SU-DHL-6 (cell line): ENCODE measurements at regions not wholly inside any gene's neighbourhood (a gene's known extent, or its start where the extent isn't known, plus 50 kb on each side); places are given as distances from the start of the nearest gene placed in this dataset.

ENCODE experiments used
- H2AFZ ChIP-seq: fragments of 200-600 bp; sonication (generic); 2 replicates; pipeline ENCODE4 v1.6.1; 2014; ENCODE audit warnings: low read depth, mild to moderate bottlenecking, moderate library complexity, mixed read lengths, antibody characterized with exemption, low read length; ENCODE audit not compliant: severe bottlenecking
- H3F3A ChIP-seq: fragments of 200-600 bp; shearing (Covaris generic); 2 replicates; pipeline ENCODE4 v1.6.0; 2016; ENCODE audit warnings: antibody characterized with exemption, mild to moderate bottlenecking; ENCODE audit not compliant: insufficient read depth
- H3K27ac ChIP-seq: fragments of 200-600 bp; sonication (generic); 2 replicates; pipeline ENCODE4 v1.5.1; 2016; ENCODE audit warnings: low read depth, mild to moderate bottlenecking, low read length, moderate library complexity, mixed read lengths
- H3K27me3 ChIP-seq: fragments of 200-600 bp; sonication (generic), shearing (Covaris generic); 2 replicates; pipeline ENCODE4 v1.6.0; 2014; ENCODE audit warnings: mild to moderate bottlenecking, low read length
- H3K36me3 ChIP-seq: fragments of 200-600 bp; sonication (generic); 2 replicates; pipeline ENCODE4 v1.6.1; 2014; ENCODE audit warnings: mild to moderate bottlenecking, low read length, mixed read lengths
- H3K4me2 ChIP-seq: fragments of 300-600, 200-600 bp; shearing (Covaris generic), sonication (generic); 2 replicates; pipeline ENCODE4 v1.6.0; 2014; ENCODE audit warnings: low read length, low read depth, mild to moderate bottlenecking; ENCODE audit not compliant: poor library complexity, severe bottlenecking
- H3K4me3 ChIP-seq: fragments of 200-600 bp; sonication (generic); 2 replicates; pipeline ENCODE4 v1.5.1; 2014; ENCODE audit warnings: antibody characterized with exemption, low read length, mild to moderate bottlenecking, mixed read lengths; ENCODE audit not compliant: insufficient read depth, poor library complexity, severe bottlenecking
- H3K79me2 ChIP-seq: fragments of 200-600 bp; sonication (generic); 2 replicates; pipeline ENCODE4 v1.6.1; 2014; ENCODE audit warnings: mild to moderate bottlenecking, low read length, moderate library complexity; ENCODE audit not compliant: insufficient read depth
- H3K9ac ChIP-seq: fragments of 200-600 bp; sonication (generic); 2 replicates; pipeline ENCODE4 v1.7.0; 2014; ENCODE audit warnings: mild to moderate bottlenecking, low read length
- H3K9me2 ChIP-seq: fragments of 200-600 bp; sonication (generic); replicated peaks from 2 replicates; pipeline ENCODE4 v1.6.1; 2014; ENCODE audit warnings: low read length; ENCODE audit not compliant: insufficient read depth
- H3K9me3 ChIP-seq: fragments of 200-600 bp; sonication (generic); 2 replicates; pipeline ENCODE4 v1.6.1; 2014; ENCODE audit warnings: low read length, mixed read lengths; ENCODE audit not compliant: insufficient read depth
- H4K20me1 ChIP-seq: fragments of 200-600 bp; sonication (generic); 2 replicates; pipeline ENCODE4 v1.6.1; 2014; ENCODE audit warnings: low read depth, mild to moderate bottlenecking, antibody characterized with exemption, low read length, moderate library complexity, mixed read lengths
- CTCF ChIP-seq: fragments of 200-600 bp; sonication (generic); IDR thresholded peaks from one replicate; pipeline ENCODE4 v1.5.1; 2017; ENCODE audit warnings: antibody characterized with exemption, mild to moderate bottlenecking, low read length, moderate library complexity; ENCODE audit not compliant: insufficient read depth, poor library complexity, severe bottlenecking
- EZH2phosphoT487 ChIP-seq: fragments of 200-600 bp; sonication (generic), shearing (Covaris generic); conservative IDR thresholded peaks from 2 replicates; pipeline ENCODE4 v1.6.1; 2018; ENCODE audit warnings: mild to moderate bottlenecking, antibody characterized with exemption, low read length, moderate library complexity, mixed read lengths

- Histone ChIP-seq H3K9me2 (no peaks in the 10 kb centered on the region), H4K20me1 (no peaks in the 10 kb centered on the region), H3K9ac (no peak overlapping the region), H3K9me3 (no peaks in the 10 kb centered on the region), H3K4me3 (no peak overlapping the region), H3K4me2 (no peak overlapping the region), H3K27me3 (no peaks in the 10 kb centered on the region), H3K27ac (no peak overlapping the region), H3K36me3 (no peaks in the 10 kb centered on the region), H2AFZ (no peak overlapping the region), H3K79me2 (no peaks in the 10 kb centered on the region), H3F3A (no peaks in the 10 kb centered on the region)
- TF ChIP-seq CTCF (no peak), EZH2phosphoT487 (no peak)
Measured at GRCh38 chr21:35940074-35940927, 120.0 kb downstream of the SETD4 start.

- Histone ChIP-seq H3K9me3 (no peaks in the 10 kb centered on the region), H3K4me2 (no peak overlapping the region), H3K36me3 (no peaks in the 10 kb centered on the region), H3K79me2 (no peaks in the 10 kb centered on the region), H3K27ac (no peak overlapping the region), H3K27me3 (no peaks in the 10 kb centered on the region), H3K4me3 (no peak overlapping the region), H4K20me1 (no peaks in the 10 kb centered on the region), H3F3A (no peaks in the 10 kb centered on the region), H3K9me2 (no peaks in the 10 kb centered on the region), H3K9ac (no peak overlapping the region), H2AFZ (no peak overlapping the region)
- TF ChIP-seq EZH2phosphoT487 (no peak), CTCF (no peak)
Measured at GRCh38 chr21:35938446-35938845, 121.9 kb downstream of the SETD4 start.

- H3K27me3 ChIP-seq, result no peaks in the 10 kb centered on the region
- H3K4me2 ChIP-seq, result no peak overlapping the region
- H3K79me2 ChIP-seq, result no peaks in the 10 kb centered on the region
- no peaks in the 10 kb centered on the region for H4K20me1 ChIP-seq
- H3K9me3 ChIP-seq, result no peaks in the 10 kb centered on the region
- no peak overlapping the region for H3K4me3 ChIP-seq
- H3F3A ChIP-seq, result no peaks in the 10 kb centered on the region; the same call in 1 of the 2 replicates
- H3K9ac ChIP-seq, result no peak overlapping the region
- H3K9me2 ChIP-seq, result no peaks in the 10 kb centered on the region
- no peak overlapping the region for H2AFZ ChIP-seq
- H3K36me3 ChIP-seq, result no peaks in the 10 kb centered on the region
- no peak for TF ChIP-seq EZH2phosphoT487
- TF ChIP-seq CTCF, result no peak
- no peak overlapping the region for H3K27ac ChIP-seq
Measured at GRCh38 chr21:35933466-35933865, 126.9 kb downstream of the SETD4 start.
